Femur (tissue), 1 donor: ENCODE measurements at regions not wholly inside any gene's neighbourhood (a gene's known extent, or its start where the extent isn't known, plus 50 kb on each side); places are given as distances from the start of the nearest gene placed in this dataset.
"Not testable (repeated sequence)": the region's sequence is repeated elsewhere in the genome, so short reads cannot be mapped to it uniquely, and the experiment has no call there.

ENCODE experiments used
- DNase-seq: peaks from one replicate; pipeline ENCODE4 v3.0.0-alpha.2; 2017

GRCh38 chr10:81288544-81288943, 586.5 kb upstream of the NRG3 start:
- no peak for DNase-seq

DNA sequence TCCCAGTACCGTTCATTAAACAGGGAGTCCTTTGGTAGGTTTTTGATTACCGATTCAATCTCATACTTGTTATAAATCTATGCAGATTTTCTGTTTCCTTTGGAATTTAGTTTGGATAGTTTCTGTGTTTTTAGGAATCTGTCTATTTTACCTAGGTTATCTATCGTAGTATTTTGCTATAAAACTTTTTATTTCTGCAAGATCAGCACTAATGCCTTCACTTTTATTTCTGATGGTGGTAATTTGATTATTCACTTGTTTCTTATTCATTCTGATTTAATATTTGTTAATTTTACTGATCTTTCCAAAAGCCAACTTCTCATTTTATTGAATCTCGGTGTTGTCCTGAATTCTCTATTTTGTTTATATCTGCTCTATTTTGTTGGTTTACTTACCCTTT, 577.7 kb upstream of the NRG3 start:
- DNase-seq: no peak

DNA sequence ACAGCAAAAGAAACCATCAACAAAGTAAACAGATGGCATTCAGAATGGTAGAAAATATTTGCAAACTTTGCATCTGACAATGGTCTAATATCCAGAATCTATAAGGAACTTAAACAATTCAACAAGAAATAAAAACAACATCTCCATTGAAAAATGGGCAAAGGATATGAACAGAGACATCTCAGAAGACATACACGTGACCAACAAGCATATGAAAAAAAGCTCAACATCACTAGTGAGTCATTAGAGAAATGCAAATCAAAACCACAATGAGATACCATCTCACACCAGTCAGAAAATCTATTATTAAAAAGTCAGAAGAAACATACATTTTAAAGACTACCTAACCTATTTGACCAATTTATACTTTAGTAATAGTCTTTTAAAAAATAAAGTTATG, 571.3 kb upstream of the NRG3 start:
- no peak for DNase-seq

DNA sequence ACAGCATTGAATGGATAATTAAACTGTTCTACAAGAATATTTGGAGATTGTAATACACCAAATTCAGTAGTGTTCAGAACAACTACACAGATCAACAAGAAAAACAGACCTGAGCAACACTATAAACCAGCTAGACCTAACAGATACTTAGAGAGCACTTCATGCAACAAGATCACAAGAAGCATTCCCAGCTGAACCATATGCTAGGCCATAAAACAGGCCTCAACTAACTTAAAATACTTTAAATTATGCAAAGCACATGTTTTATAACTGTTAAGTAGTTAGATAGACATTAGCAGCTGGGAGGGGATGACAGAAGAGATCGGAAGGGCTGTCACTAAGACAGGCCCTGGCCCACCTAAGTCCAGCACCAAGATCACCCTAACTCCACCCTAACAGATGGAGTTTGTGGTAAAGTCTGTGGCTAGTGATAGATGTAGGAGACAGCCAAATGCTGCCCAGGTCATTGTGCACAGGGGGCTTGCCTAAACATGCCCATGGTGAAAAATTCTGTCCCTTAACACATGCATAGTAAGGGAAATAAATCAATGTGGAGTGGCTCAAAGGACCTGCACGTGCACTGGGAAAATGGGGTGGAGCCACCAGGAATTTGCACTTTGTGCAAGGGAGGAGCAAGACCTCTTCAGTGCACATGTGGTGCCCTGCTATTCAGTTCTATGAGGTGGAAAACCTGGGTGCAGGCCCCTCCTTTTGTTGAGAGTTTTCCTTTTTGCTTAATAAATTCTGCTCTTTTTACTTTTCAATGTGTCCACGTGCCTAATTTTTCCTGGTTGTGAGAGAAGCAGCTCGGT, 567.8 kb upstream of the NRG3 start:
- DNase-seq: no peak

- DNase-seq: no peak
Measured at GRCh38 chr10:81309041-81309552, 565.9 kb upstream of the NRG3 start.

DNA sequence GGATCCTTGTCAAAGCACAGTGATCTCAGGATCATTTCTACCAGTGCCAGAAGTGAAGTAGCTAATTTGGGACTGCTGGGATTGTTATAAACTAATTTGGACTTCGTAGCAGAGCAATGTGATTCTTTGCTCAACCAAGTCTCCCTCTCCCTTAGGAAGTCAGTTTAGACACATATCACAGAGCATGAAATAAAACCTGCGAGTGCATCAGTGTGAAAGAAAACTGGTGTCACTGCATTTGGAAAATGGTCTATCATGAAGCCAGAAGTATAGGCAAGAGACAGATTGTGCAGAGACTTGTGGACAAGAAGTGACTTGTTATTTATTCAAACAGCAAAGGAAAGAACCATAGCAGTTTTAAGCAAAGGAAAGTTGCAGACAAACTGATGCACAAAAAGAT, 560.5 kb upstream of the NRG3 start:
- DNase-seq: no peak

DNA sequence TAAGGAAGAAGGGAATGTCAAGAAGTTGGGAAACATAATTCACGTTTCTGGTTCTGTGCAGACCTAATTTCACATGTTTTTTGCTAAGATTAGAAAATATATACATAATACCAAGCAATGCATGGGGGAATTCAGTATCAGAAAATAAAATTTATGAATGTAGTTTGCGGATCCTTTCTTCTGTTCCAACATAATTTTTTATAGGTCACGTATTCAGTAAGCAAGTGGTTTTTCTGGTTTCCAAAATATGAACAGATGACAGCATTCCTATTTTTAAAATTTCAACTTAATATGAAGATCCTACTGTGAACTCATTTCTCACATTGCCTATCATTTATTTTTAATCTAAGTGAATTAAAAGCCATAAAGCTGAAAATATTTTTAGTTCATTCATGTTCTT, 560.0 kb upstream of the NRG3 start:
- no peak for DNase-seq

DNA sequence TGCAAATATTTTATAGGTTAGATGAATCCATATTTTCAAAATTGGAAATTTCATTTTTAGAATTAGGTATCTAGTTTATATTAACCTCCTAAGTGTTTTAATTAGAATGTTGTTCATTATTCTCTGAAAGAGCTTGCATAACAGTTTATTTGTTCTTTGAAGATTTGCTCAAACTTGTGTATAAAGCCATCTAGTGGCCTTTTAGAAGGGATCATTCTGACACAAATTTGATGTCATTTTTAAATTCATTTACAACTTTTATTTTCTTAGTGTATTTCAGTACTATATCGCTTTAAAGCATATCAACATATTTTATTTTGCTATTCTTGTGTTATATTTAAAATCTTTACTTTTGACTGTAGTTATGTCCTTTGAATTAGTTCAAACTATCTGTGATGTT, 527.0 kb upstream of the NRG3 start:
- no peak for DNase-seq

- DNase-seq: no peak
Measured at GRCh38 chr10:81367132-81367531, 507.9 kb upstream of the NRG3 start.

- DNase-seq: no peak
Measured at GRCh38 chr10:81386817-81387216, 488.2 kb upstream of the NRG3 start.

GRCh38 chr10:81403451-81403850, 471.5 kb upstream of the NRG3 start:
- DNase-seq: no peak

DNA sequence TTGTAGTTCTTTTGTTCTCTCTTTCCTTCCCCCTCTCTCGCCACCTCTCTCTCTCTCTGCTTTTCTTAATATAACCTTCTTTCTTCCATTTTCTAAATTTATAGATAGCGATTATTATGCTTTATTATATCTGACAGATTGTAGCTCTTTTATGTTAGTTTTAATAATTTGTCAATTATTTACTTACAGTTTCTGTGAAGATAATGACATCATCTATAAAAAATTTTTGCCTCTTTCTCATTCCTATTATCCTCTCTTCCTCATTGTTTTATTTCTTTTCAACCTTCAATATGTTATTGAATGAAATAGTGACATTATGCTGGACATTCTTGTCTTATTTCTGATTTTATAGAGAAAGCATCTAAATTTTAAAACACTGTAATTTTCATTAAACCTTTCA, 469.6 kb upstream of the NRG3 start:
- no peak for DNase-seq

DNA sequence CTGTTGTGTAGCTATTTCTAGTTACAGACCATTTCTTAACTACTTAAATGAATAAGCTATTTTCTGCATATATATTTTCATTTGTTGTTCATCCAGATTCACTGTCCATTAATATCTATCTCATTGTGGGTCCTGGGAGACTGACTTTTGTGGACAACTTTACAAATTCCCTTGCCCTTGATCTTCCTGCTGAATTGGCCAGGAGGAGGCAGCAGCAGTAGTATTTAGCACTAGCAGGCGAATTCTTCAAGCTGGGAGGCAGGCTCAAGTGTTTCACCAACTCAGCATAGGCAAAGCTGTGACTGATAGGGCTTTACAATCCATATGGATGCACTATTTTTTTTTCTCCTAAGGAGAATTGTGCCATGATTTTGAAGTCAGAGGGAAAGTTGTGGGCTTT, 461.0 kb upstream of the NRG3 start:
- no peak for DNase-seq

DNA sequence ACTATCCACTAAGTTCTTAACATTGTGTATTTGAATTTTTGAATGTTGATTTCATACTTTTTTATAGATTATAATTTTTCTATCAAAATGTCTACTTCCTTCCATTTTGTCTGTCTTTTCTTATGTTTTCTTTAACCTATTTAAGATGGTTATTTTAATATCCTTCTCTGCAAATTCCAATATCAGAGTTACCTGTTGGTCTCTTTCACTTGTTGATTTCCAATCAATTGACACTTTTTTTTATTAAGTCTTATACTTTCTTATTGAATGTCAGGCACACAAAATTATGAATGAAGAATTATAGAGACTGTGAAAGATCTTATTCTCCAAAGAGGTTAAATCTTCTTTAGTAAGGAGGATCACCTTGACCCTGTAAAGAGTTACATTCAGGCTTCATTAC, 448.3 kb upstream of the NRG3 start:
- no peak for DNase-seq

DNA sequence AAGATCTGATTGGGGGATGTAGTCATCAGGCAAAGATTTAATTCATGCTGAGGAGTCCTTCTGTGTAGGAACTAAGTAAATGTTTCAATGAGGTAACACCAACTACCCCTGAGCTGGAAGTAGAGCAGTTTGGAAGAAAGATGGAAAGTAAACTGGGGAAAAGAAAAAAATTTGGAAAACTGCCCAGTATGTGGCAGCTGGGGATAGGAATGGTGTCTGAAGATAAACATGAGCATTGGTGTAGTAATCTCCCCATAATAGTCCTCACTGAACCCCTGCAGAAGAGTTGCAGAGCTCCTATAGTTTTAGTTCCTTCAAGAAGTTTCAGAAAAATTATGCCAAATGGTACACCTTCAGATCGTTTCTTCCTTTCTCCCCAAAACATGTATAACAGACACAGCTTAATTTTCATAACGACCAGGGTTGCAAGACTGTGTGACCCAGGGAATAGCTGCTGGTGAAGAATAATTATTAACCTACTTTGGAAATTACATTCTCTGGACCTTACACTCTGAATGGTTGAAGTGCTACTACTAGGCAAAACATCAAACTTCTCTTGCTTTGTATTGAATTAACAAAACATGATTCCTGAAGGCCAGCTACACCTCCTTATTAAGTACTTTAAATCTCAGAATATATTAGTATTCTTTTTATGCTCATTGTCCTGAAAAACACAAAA, 446.4 kb upstream of the NRG3 start:
- no peak for DNase-seq

- no peak for DNase-seq
Measured at GRCh38 chr10:81439445-81439844, 435.5 kb upstream of the NRG3 start.

- DNase-seq: not testable (repeated sequence)
Measured at GRCh38 chr10:81441624-81442023, 433.4 kb upstream of the NRG3 start.

GRCh38 chr10:81444242-81444929, 430.6 kb upstream of the NRG3 start:
- DNase-seq: no peak

DNA sequence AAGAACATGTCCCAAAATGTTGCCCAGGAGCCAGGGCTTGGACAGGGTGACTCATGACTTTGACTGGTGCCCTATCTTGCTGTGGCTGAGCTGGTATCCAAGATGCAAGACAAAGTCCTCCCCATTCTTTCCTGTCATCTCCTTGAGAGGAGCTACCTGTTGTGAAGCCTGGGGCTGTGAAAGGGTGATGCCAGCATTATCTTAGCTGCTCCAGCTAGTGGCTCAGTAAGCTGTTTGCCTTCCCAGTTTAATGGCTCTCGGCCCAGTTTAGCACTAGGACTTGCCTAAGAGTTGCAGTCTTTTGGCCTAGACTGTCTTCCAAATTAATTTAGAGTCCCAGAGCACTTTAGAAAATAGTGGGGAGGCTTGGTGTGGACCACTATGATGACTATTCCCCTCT, 424.3 kb upstream of the NRG3 start:
- no peak for DNase-seq

DNA sequence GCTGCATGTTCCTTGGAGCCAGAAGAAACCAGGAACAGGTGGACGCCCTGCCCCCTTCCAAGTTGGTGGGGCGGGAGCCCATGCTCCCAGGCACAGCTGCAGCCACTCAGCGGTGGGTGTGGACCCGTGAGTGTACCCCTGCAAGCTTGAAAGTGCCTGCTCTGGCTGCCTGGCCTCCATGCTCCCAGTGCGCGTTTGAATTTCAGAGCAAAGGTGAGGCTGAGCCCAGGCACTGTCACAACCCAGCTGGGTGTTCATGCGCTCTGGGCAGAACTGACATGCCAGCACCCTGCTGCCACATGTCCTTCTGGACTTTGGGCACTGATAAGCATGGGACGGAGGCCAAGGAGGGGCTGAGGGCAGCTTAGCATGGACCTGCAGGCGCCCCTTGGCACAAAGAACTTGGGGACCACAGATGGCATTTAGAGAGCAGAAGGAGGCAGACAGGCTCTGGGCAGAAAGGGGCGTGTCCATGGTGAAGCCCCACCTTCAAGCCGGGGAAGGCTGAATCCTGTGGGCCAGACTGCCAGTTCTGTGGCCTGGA, 402.0 kb upstream of the NRG3 start:
- no peak for DNase-seq

DNA sequence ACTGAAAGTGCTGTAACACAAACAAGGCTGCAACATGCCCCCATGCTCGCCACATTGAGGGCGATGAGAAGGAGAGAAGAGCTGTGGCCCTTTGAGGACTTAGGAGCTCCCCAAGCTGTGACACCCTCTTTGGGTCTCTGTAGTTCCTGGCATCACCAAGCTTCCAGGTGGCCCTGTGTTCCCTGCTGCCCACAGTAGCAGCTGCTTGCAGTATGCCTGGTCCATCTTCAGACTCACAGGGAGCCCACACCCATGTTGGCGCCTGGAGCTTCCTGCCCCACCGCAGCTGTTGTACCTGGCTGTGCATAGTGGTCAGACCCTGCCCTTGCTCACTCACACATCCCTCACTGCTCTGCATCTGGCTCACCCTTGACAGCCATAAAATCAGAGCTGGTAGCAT, 401.2 kb upstream of the NRG3 start:
- no peak for DNase-seq

DNA sequence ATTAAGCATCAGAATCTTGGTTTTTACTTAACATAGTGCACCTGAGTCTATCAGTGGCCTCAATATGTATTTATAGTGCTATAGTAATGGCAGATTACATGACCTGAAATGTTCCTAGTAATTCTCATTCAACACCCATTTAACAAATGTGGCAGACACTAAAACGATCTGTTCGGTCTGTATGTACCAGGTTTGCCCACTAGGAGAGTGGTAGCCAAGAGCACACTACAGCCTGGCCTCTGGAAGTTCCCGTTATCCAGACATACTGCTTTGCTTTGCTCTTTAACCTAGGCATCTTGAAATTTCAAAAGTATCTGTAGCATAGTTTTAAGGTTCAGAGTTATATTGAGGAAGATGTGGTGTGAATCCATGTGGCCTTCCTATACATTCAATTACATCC, 395.7 kb upstream of the NRG3 start:
- DNase-seq: no peak

DNA sequence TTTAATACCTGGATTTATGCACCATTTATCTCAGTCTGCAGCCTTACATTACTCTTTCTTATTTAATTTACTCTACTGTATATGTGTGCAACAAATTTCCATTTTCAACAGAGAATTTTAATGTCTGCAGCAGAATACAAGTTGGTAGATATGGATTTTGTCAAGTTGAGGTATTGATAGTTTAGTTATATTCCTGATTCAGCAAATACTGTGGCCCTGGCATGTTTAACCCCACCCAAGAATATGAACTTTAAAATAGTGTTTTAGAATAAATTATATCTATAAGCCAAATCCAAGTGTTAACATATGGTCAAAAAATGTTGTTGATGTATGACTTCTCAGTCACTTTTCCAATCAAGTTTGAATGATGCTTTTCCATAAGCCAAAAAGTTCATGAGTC, 378.4 kb upstream of the NRG3 start:
- DNase-seq: no peak
